ENCODE measurements at regions not wholly inside any gene's neighbourhood (a gene's known extent, or its start where the extent isn't known, plus 50 kb on each side); places are given as distances from the start of the nearest gene placed in this dataset.

DNA sequence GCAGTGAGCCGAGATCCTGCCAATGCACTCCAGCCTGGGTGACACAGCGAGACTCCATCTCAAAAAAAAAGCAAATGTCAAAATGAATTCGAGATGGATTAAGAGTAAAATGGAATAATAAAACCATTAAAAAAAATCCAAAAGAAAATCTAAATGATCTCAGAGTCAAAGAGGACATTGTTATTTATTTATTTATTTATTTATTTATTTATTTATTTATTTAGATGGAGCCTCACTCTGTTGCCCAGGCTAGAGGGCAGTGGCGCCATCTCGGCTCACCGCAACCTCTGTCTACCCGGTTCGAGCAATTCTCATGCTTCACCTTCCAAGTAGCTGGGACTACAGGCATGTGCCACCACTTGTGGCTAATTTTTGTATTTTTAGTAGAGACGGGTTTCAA lies 349.2 kb downstream of the ANKRD30A start:
- TF ChIP-seq YY1 (IDR thresholded peaks at IDR 0.05; ENCODE audit: insufficient read depth, insufficient read length) (no peak), SUZ12 (IDR thresholded peaks at IDR 0.05; ENCODE audit: extremely low read depth, insufficient read depth, insufficient read length) (no peak), ZNF274 (IDR thresholded peaks at IDR 0.05; ENCODE audit: low read depth, low read length) (no peak)

All from NT2/D1 (cell line).